HG03342 (cell line): ENCODE measurements at regions not wholly inside any gene's neighbourhood (a gene's known extent, or its start where the extent isn't known, plus 50 kb on each side); places are given as distances from the start of the nearest gene placed in this dataset.
"Not testable (repeated sequence)": the region's sequence is repeated elsewhere in the genome, so short reads cannot be mapped to it uniquely, and the experiment has no call there.

Experiments
- ATAC-seq: cut with Tn5 transposase; IDR thresholded peaks from one replicate; pipeline ENCODE4 v1.9.1; 2021; ENCODE audit warnings: mild to moderate bottlenecking, moderate library complexity; ENCODE audit not compliant: unreplicated experiment

GRCh38 chr14:83255015-83255726, 1721.5 kb upstream of the SEL1L start:
- peak; percentile 69 for ATAC-seq

- ATAC-seq: no peak
These were observed 1722.1 kb upstream of the SEL1L start for GRCh38 chr14:83255727-83256090.

GRCh38 chr14:83257466-83258439, 1724.1 kb upstream of the SEL1L start:
- no peak for ATAC-seq

GRCh38 chr14:83260751-83261150, 1727.1 kb upstream of the SEL1L start:
- ATAC-seq: no peak

- ATAC-seq: no peak
These were observed 1735.9 kb upstream of the SEL1L start for GRCh38 chr14:83269583-83269982.

GRCh38 chr14:83271663-83272062, 1738.0 kb upstream of the SEL1L start:
- no peak for ATAC-seq

- no peak for ATAC-seq
These were observed 1747.1 kb upstream of the SEL1L start for GRCh38 chr14:83280719-83281118.

- no peak for ATAC-seq
These were observed 1749.1 kb upstream of the SEL1L start for GRCh38 chr14:83282706-83283105.

- ATAC-seq: no peak
These were observed 1753.6 kb upstream of the SEL1L start for GRCh38 chr14:83287300-83287699.

- ATAC-seq: no peak
These were observed 1755.7 kb upstream of the SEL1L start for GRCh38 chr14:83289390-83289789.

GRCh38 chr14:83289896-83290295, 1756.2 kb upstream of the SEL1L start:
- no peak for ATAC-seq

- no peak for ATAC-seq
These were observed 1756.8 kb upstream of the SEL1L start for GRCh38 chr14:83290447-83290846.

- ATAC-seq: no peak
These were observed 1758.1 kb upstream of the SEL1L start for GRCh38 chr14:83291714-83292113.

GRCh38 chr14:83294941-83295340, 1761.3 kb upstream of the SEL1L start:
- no peak for ATAC-seq

- ATAC-seq: no peak
These were observed 1763.7 kb upstream of the SEL1L start for GRCh38 chr14:83297361-83297760.

GRCh38 chr14:83298016-83298415, 1764.4 kb upstream of the SEL1L start:
- not testable (repeated sequence) for ATAC-seq

GRCh38 chr14:83300476-83301064, 1766.9 kb upstream of the SEL1L start:
- peak; percentile 84 for ATAC-seq

GRCh38 chr14:83301791-83302190, 1768.1 kb upstream of the SEL1L start:
- ATAC-seq: no peak

GRCh38 chr14:83309211-83309610, 1775.6 kb upstream of the SEL1L start:
- ATAC-seq: no peak

- ATAC-seq: no peak
These were observed 1776.2 kb upstream of the SEL1L start for GRCh38 chr14:83309833-83310232.

- ATAC-seq: no peak
These were observed 1778.9 kb upstream of the SEL1L start for GRCh38 chr14:83312511-83312910.

- ATAC-seq: no peak
These were observed 1781.1 kb upstream of the SEL1L start for GRCh38 chr14:83314764-83315163.
